ENCODE measurements at regions not wholly inside any gene's neighbourhood (a gene's known extent, or its start where the extent isn't known, plus 50 kb on each side); places are given as distances from the start of the nearest gene placed in this dataset.
"Not testable (repeated sequence)": the region's sequence is repeated elsewhere in the genome, so short reads cannot be mapped to it uniquely, and the experiment has no call there.

DNA sequence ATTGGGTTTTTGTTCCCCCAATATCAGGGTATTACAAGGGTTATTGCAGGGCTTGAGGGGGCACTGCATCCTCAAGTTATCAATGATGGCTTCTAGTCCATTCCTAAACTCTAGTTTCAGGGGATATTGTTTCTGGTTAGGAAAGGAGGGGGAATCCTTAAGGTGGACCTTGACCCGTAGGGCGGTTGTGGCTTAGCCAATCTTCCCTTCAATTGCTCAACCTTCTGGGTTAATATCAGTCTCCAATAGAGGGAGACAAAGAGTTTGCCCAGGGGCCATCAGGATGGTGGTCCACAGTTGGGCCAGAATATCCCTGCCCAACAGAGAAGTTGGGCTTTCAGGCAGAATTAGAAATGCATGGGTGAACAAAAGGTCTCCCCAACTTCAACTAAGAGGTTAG is 214.9 kb downstream of the BCHE start:
- no peak for FAIRE-seq

DNA sequence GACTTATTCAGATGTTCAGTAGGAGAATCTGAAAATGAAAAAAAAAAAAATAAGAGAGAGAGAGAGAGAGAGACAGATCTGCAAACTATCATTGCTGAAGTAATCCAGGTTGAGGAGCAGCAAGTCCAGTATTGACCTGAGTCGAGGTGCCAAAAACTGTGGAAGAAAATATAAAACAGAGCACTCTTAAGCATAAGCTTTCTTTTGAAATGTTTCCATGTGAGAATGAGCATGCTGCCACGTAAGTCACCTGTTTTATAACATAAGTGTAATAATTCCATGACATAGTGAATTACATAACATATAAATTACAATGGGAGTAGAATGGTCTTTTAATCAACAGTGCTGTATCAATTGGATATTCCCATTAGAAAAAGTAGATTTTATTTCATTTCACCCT is 218.2 kb downstream of the BCHE start:
- FAIRE-seq: no peak

DNA sequence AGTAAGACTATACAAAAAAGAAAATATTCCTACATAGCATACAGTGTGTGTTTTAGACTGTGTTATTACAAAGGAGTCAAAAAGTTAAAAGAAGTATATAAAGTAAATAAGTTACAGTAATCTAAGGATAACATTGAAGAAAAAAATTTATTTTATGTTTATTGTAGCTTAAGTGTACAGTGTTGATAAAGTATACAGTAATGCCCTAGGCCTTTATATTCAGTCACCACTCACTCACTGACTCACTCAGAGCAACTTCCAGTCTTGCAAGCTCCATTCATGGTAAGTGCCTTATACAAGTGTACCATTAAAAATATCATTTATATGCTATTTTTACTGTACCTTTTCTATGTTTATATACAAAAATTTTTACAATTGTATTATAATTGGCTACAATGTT is 220.1 kb downstream of the BCHE start:
- FAIRE-seq: no peak

DNA sequence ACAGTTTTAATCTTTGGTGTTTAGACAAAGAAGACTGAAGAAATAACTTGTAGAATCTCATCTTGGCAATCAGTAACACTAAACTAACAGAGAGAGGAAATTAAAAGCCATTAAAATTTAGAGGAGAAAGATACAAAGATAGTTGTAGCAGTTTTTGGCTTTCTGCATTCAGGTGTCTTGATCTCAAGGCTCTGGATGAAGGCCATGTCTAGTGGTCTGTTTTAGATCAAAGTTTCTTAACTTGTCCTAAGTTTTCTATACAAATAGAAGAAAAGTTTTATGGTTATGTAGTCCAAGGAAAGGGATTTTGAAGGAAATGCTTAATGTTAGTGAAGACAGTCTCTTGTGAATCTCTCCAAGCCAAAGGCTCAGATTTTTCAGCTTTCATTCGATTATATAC is 222.9 kb downstream of the BCHE start:
- no peak for FAIRE-seq

DNA sequence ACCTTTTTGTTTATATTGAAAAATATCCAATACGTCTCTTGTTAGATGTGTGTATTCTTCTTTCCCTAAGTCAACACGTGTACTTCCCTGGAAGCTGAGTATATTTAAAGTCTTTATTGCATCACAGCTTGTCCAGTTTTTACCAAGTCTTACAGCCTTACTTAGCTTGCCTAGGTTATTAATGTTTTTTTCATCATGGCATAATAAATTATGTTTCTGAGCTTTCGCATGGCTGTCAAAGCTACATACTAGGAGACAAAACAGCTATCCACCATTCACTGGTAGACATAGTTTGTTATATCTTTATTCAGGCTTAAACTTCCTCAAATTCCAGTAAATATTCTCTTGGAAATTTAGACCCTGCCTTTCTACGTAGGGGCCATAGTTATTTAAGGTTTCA is 224.2 kb downstream of the BCHE start:
- no peak for FAIRE-seq

DNA sequence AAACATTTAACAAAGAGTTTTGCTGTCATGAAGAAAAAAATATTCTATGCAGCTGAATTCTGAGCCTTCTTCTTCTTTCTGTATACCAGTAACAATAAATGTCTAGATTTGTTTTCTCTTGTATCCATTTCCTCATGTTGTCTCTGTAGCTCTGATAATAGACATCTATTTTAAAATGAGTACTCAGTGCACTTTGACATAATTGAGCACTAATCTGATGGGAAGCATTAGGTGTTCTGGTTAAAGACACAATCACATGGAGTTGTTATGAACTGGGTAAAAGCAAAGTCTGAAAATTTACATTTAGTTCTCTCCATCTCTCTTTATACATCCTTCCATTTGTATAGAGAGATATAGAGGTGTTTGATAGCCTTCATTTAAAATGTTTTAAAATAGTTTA is 230.0 kb downstream of the BCHE start:
- no peak for FAIRE-seq

DNA sequence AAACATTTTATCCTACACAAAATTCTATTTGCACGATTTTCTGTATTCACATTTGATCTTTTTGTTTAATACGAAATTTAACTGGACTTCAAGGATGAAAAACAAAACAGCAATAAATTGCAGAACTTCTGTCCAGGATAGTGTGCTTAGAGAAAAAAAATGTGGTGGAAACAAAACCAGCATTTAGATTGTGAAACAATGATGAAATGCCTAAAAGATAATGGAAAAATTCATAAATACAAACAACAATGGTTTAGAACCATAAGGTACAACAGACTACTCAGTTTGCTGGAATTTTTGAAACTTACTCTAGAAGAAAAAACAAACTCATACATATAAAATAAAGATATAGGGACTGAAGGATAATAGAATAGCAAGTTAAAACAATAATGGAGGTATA is 234.0 kb downstream of the BCHE start:
- FAIRE-seq: no peak

DNA sequence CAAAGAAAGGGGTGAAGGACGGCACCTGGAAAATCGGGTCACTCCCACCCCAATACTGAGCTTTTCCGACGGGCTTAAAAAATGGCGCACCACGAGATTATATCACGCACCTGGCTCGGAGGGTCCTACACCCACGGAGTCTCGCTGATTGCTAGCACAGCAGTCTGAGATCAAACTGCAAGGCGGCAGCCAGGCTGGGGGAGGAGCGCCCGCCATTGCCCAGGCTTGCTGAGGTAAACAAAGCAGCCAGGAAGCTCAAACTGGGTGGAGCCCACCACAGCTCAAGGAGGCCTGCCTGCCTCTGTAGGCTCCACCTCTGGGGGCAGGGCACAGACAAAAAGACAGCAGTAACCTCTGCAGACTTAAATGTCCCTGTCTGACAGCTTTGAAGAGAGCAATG is 264.7 kb downstream of the BCHE start:
- FAIRE-seq: not testable (repeated sequence)

DNA sequence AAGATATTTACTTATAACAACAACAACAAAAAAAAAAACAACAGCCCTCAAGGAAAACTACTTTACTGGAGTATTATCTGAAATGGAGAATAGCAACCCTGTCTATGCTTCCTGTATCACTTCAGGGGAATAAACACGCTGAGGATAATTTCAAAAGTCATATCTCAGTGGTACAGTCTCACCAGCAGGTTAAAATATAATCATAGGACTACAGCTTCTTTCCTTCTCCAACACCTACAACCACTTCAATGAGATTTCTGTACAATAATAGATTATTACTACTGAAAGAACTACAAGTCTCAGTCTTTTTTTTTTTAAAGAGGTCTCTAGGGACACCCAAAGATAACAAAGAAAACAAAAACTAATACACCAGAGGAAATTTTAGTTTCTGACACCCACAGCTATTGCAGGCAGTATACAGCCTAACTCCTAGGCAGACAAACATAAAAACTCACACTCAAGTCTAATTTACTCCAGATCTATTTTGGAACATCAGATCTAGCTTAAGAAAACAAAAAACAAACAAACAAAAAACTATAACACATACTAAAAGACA is 268.2 kb downstream of the BCHE start:
- no peak for FAIRE-seq

DNA sequence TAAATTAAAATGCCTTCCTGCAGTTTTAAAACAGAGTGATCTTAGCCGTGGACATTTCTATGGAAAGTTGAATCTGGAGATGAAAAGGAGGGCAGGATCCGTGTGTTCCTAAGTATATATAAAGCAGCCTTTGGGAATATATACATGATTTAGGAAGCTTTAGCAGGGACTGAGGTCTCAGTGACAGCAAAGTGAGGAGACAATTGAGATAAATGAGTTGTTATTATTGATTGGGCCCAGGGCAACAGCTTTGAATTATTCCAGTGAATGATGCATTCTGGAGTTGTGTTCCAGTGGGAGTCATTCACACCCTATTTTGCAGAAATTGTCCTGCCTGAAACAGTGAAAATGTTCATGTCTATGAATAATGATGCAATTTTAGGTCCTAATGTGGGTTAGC is 281.4 kb downstream of the BCHE start:
- FAIRE-seq: no peak

DNA sequence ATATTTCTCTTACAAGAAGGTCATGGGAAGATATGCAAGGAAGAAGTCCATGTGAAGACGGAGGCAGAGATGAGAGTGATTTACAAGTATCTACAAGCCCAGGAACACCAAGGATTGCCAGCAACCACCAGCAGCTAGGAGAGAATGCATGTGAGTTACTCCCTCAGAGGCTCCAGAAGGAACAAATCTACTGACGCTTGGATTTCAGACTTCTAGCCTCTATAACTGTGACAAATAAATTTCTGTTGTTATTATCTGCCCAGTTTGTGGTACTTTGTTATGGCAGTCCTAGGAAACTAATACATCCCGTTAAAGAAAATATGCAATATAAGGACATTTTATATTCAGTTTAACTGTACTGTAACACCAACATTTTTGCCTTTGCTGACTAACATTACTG is 283.9 kb downstream of the BCHE start:
- FAIRE-seq: no peak

DNA sequence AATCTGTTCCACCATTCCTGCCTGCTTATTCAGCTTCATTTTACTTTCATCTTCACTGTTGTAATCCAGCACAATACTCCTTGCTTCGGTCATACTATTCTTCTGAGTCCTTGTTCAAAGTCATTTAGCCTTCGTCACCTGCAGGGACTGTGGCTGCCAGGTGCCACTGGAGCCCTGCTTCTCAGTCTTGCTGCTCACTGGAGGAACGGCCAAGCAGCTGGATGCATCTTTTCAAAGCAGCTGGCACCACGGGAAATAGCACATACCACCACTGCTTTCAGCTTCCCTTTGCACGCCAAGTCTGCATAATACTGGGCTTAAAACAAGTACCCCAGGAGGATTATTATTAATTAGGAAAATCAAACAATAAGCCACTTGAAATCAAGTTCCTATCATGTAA is 287.6 kb downstream of the BCHE start:
- FAIRE-seq: no peak

DNA sequence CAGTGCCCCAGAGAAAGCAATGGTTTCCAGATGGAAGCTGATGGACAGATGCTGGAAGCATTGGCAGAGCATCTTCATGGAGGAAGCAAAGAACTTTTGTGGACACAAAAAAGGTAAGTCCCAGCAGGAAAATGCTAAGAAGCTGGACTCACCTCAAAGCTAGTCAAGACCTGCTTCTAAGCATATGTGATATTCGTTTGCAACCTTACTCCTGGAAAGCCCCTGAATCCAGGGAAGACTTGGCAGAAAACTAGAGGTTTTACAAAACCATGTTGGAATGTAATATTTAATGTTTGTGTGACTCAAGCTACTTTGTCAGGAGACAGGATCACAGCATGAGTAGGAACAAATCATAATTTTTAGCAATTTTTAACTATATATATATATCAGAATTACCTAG is 288.2 kb downstream of the BCHE start:
- FAIRE-seq: no peak

DNA sequence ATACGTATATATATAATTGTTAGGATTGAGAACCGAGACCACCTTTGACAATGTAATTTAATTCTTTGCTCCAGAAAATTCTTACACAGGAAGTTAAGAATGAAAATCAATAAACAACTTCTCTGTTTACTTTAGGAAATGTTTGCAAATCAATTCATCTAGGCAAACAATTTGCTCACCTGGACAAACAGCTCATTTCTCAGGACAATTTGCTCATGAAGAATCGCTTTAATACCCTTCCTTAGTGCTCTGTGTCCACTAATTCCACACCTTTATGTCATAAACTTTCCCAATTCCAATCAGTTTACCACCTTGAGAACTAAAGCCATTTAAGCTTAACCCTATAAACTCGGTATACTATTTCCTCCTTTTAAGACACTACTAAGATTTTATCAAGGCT is 292.2 kb downstream of the BCHE start:
- no peak for FAIRE-seq

DNA sequence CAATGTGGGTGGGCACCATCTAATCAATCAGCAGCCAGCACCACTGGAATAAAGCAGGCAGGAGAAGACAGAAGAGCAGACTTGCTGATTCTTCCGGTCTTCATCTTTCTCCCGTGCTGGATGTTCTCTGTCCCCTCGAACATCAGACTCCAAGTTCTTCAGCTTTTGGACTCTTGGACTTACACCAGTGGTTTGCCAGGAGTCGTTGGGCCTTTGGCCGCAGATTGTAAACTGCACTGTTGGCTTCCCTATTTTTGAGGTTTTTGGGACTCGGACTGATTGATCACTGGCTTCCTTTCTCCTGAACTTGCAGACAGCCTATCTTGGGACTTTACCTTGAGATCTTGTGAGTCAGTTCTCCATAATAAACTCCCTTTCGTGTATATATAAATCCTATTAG is 292.8 kb downstream of the BCHE start:
- no peak for FAIRE-seq

DNA sequence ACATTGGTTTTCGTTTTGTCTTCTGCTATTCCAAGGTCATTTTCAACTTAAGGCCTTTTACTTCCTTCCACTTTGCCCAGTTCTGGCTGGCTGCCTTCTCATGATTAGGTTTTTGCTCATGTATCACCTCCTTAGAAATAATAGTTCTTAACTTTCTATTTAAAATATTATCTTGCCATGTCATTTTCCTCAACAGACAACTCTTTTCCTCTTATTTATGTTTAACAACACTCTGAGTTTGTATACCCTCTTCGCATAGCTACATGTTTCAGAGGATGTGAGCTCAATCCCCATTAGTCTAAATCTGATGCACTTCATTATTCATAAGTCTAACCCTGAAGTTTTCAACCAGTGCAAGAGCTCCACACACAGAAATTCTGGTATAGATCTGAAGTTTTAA is 299.1 kb downstream of the BCHE start:
- no peak for FAIRE-seq

DNA sequence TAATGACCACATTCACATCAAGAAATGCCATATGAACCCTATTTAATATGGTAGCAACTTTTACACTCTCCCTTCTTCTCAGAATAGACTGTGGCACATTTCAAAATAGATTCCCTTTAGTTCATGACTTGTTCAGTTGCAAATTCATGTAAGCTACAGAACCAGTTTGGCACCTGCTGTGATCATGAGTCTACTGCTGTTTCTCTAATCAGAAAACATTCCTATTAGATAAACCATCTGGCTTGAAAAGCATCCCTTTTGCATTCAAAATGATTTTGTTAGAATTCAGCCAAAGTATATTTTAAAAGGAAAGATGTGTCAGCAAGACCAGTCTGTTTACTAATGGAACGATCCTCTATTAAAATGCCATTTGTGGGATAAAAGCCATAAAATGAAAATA is 304.4 kb downstream of the BCHE start:
- FAIRE-seq: no peak

DNA sequence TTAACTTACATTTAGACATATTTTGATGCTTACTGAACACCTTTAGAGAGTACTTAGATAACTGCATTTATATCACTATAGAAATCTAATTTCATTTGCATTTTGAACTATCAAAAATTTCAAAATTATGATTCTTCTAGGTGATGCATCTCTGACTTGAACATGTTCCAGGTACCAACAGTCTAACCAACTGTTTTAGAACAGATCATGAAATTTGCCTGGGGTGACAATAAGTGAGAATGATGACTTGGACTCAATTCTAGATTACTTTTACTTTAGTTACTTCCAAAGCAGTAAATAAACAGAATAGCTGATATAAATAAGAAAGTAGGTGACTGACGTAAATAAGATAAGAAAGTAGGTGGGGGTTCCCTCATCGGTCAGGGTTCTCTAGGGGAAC is 307.8 kb downstream of the BCHE start:
- FAIRE-seq: no peak

DNA sequence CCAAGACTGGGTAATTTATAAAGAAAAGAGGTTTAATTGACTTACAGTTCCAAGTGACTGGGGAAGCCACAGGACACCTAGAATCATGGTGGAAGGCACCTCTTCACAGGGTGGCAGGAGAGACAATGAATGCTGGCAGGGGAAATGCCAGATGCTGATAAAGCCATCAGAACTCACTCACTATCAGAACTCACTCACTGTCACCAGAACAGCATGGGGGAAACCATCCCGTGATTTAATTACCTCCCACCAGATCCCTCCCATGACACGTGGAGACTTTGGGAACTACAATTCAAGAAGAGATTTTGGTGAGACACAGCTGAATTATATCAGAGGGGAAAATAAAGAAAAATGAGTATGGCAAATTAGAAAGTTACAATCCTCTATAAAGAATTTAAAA is 310.9 kb downstream of the BCHE start:
- FAIRE-seq: no peak

DNA sequence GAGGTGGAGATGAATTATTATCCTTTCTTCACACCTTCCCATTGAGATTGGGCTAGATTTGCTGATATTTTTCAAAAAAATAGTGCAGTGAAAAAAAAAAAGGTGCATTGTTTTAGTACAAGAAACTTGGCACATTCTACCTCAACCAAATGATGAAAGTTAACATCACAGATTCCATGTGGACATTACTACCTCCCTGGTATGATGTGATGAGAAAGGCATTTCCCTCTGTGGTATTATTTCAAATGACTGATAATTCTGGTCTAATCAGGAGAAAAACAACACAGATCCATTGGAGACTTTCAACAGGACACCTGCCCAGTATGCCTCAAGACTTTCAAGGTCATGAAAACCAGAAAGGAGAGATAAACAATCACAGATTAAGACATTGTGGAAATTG is 313.4 kb downstream of the BCHE start:
- no peak for FAIRE-seq

DNA sequence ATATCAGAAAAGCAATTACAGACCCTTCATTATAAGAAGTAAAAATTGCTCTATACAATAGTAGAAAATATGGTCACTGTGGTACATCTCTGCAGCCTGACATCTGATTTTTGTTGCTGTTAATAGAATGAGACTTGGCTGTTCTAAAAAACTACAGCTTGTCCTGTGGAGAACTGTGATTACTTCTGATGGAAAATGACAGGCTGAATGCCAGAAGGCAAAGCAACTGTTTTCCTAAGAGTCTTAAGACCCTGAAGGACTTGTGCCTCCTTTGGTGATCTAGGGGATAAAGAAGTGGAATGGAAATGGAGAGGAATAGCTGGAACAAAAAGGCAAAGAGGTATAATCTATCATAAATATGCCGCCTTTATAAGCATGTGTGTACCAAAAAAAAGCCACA is 314.8 kb downstream of the BCHE start:
- no peak for FAIRE-seq

DNA sequence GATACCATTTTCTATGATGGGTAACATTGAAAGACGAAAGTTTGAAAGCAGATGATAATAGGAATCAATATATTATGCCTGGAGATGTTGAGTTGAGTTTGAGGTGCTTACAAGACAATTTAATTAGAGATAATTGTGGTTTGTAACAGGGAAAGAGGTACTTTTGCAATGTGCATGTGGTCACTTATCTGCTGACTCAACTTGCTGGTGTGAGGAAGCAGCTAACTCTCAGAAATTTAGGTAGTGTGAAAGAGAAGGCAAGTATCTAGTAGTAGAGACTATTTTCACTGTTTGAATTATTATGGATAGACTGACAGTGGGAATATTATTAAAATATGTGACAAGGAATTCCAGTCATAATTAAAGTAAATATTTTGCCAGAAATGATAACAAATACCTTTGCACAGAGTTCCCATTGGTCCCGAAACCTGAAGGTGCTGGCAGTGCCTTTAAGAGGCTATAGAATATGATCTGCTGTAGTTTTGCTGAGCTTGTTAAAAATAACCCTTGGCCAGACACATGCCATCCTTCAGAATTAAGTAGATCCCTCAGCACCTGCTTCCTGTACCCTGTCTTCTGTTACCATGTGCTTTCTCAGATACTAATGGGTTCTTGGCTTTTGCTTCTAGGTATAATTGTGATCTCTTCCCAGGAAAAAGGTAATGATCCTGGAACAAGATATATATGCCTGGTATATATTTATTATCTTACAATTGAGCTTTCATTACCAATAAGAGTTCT is 315.9 kb downstream of the BCHE start:
- no peak for FAIRE-seq

DNA sequence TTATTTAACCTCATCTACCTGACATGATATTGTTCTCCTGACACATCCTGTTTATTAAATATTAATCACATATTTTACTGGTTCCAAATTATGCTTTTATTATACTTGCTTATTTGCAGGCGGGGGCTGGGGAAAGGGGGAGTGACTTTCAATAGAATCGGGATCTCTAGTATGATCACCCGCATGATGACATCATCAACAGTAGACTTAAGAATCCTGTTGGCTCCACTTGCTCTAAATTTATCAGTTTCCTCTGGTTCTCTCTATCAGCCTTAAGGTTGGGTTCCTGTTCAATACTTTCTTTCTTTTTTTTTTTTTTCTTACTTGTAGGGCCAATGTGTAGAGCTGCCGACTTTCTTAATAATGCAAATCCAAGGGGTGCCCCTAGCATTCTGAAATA is 317.5 kb downstream of the BCHE start:
- FAIRE-seq: no peak

DNA sequence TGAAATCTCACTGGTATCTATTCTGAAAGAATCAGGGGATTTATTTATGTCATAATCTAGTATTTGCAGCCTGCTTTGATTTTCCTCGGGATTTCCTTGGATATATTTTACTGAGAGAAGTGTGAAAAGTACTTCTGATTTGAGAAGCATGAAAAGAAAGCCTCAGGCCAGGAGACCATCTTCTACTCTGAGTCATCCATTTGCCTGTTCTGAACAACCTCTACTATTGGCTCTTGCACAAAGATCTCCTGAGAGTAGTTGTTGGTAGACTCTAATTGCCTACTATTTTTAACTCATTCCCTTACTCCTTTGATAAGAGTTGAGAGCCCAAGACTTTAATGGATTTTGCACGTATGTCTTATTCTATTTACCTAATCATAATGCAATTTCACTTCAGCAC is 318.9 kb downstream of the BCHE start:
- FAIRE-seq: no peak
